ENCODE measurements at regions not wholly inside any gene's neighbourhood (a gene's known extent, or its start where the extent isn't known, plus 50 kb on each side); places are given as distances from the start of the nearest gene placed in this dataset.

DNA sequence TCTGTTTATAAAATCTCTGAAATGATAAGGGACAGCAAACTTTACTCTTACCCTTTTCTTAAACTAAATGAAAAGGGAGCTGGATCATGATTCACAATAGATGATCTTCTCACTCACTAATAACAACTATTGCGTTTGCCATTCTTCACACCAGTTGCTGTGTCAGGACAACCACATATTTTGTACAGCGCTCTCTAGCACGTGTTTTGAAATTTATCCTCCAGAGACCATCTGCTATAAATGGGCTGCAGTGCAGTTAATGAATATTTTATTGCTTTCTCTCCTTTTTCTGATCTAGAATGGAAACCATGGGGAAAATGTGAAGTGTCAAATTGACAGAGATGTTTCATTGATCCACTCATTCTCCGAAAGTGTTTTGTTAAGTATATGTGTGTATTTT is 258.4 kb upstream of the CCNH start:
- TF ChIP-seq POLR2A (IDR thresholded peaks at IDR 0.05), result no peak
- TF ChIP-seq CTCF (IDR thresholded peaks at IDR 0.05), result no peak

All from breast epithelium (tissue), 3 donors.